Epithelial cell of esophagus (primary cell): ENCODE measurements at regions not wholly inside any gene's neighbourhood (a gene's known extent, or its start where the extent isn't known, plus 50 kb on each side); places are given as distances from the start of the nearest gene placed in this dataset.
"Not testable (repeated sequence)": the region's sequence is repeated elsewhere in the genome, so short reads cannot be mapped to it uniquely, and the experiment has no call there.

ENCODE experiments used
- DNase-seq: peaks from one replicate; pipeline ENCODE4 v3.0.0; 2010; ENCODE audit warnings: low read depth
- H3K4me3 ChIP-seq: 2 replicates; pipeline ENCODE4 v1.5.1; 2011; ENCODE audit warnings: mild to moderate bottlenecking, low read length, control low read depth
- CTCF ChIP-seq: IDR thresholded peaks from 2 replicates; pipeline ENCODE4 v1.5.1; 2011; ENCODE audit warnings: low read depth, mild to moderate bottlenecking, low read length, control low read depth, inconsistent platforms; ENCODE audit not compliant: insufficient read depth; ENCODE audit errors: missing control alignments

GRCh38 chrX:3803305-3803704 is 89.9 kb upstream of the PRKX start:
- no peak for DNase-seq
- TF ChIP-seq CTCF, result no peak
- no peak overlapping the region for H3K4me3 ChIP-seq

GRCh38 chrX:3795411-3795810 is 82.0 kb upstream of the PRKX start:
- H3K4me3 ChIP-seq, DNase-seq: not testable (repeated sequence)

GRCh38 chrX:3791449-3791848 is 78.0 kb upstream of the PRKX start:
- DNase-seq, result no peak
- H3K4me3 ChIP-seq, result no peak overlapping the region
- no peak for TF ChIP-seq CTCF

GRCh38 chrX:3788494-3789233 is 75.2 kb upstream of the PRKX start:
- no peak for DNase-seq
- no peak for TF ChIP-seq CTCF
- H3K4me3 ChIP-seq, result no peak overlapping the region

- DNase-seq, result no peak
- no peak overlapping the region for H3K4me3 ChIP-seq
- no peak for TF ChIP-seq CTCF
These were observed 74.4 kb upstream of the PRKX start for GRCh38 chrX:3787856-3788255.

GRCh38 chrX:3785822-3786221 is 72.4 kb upstream of the PRKX start:
- DNase-seq, H3K4me3 ChIP-seq: not testable (repeated sequence)

- DNase-seq, result no peak
- no peak for TF ChIP-seq CTCF
- H3K4me3 ChIP-seq, result no peak overlapping the region
These were observed 67.1 kb upstream of the PRKX start for GRCh38 chrX:3780564-3780963.

DNA sequence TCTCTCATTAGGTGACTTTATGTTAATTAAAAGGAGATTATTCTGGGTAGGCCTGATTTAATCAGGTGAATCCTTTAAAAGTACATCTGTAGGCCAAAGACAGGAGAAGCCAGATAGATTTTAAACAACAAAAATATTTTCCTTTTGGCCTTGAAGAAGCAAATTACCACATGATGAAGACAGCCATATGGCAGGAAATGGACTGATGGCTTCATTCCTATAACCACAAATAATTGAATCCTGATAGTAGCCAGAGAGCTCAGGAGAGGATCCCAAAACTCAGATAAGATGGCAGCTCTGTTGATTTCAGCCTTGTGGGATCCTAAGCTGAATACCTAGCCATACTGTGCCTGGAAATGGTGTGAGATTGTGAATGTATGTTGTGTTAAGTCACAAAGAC is 66.1 kb upstream of the PRKX start:
- no peak for TF ChIP-seq CTCF
- no peak overlapping the region for H3K4me3 ChIP-seq
- no peak for DNase-seq
